ENCODE measurements at regions not wholly inside any gene's neighbourhood (a gene's known extent, or its start where the extent isn't known, plus 50 kb on each side); places are given as distances from the start of the nearest gene placed in this dataset.

DNA sequence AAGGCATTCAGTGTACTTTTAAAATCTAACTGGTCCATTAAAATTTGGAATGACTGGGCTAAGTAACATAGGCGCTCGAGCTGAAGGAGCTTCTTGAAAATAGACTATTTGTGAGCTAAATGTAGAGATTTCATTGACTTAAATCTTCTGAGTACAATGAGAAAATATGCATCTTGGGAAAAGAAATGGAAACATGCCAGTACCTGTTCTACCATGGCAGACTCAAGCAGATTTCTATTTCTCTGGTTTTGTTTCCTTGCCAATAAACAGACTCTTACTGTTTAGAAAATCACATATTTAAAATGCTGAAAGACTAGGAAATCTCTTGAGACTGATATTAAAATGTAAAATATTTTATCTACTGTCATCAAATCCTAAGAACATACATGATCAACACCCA is 678.1 kb downstream of the FAT4 start:
- Mint-ChIP-seq H3K9me3 (peaks cover 3% of the 10 kb centered on the region), H3K4me3 (no peak overlapping the region), H3K4me1 (ENCODE audit: low read depth) (no peaks in the 10 kb centered on the region), H3K27ac (no peak overlapping the region), H3K36me3 (ENCODE audit: low read depth) (no peaks in the 10 kb centered on the region), H3K27me3 (no peaks in the 10 kb centered on the region)
- DNase-seq (no peak), ATAC-seq (no peak)
- ChIA-PET POLR2A (no interaction called here), CTCF (no interaction called here)
- TF ChIP-seq, protein P1, sequence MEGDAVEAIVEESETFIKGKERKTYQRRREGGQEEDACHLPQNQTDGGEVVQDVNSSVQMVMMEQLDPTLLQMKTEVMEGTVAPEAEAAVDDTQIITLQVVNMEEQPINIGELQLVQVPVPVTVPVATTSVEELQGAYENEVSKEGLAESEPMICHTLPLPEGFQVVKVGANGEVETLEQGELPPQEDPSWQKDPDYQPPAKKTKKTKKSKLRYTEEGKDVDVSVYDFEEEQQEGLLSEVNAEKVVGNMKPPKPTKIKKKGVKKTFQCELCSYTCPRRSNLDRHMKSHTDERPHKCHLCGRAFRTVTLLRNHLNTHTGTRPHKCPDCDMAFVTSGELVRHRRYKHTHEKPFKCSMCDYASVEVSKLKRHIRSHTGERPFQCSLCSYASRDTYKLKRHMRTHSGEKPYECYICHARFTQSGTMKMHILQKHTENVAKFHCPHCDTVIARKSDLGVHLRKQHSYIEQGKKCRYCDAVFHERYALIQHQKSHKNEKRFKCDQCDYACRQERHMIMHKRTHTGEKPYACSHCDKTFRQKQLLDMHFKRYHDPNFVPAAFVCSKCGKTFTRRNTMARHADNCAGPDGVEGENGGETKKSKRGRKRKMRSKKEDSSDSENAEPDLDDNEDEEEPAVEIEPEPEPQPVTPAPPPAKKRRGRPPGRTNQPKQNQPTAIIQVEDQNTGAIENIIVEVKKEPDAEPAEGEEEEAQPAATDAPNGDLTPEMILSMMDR (IDR thresholded peaks at IDR 0.05): no peak
- intact Hi-C loops (cut with micrococcal nuclease): no loop called here

DNA sequence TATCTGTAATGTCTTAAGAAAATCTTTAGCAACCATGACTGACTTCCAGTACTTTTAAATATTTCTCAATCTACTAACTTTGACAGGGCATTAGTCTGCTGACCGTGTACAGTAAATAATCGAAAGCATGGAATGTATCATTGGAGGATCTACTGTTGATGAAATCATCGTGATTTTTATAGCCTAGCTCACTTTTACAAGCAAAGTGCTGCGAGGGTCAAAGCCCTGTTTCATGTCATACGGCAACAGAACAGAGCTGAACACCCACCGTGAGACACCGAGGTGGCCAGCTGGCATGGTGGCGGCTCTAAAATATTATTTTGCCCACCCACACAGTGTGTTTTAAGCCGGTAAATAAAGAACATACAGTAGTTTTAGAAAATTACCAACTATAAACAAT is 679.3 kb downstream of the FAT4 start:
- Mint-ChIP-seq H3K27me3 (no peaks in the 10 kb centered on the region), H3K4me1 (ENCODE audit: low read depth) (no peaks in the 10 kb centered on the region), H3K36me3 (ENCODE audit: low read depth) (no peaks in the 10 kb centered on the region), H3K9me3 (peaks cover 3% of the 10 kb centered on the region), H3K4me3 (no peak overlapping the region), H3K27ac (no peak overlapping the region)
- ATAC-seq (no peak), DNase-seq (no peak)
- ChIA-PET CTCF (no interaction called here), POLR2A (no interaction called here)
- TF ChIP-seq, protein P1 (IDR thresholded peaks at IDR 0.05): no peak
- intact Hi-C loops (cut with micrococcal nuclease): no loop called here

DNA sequence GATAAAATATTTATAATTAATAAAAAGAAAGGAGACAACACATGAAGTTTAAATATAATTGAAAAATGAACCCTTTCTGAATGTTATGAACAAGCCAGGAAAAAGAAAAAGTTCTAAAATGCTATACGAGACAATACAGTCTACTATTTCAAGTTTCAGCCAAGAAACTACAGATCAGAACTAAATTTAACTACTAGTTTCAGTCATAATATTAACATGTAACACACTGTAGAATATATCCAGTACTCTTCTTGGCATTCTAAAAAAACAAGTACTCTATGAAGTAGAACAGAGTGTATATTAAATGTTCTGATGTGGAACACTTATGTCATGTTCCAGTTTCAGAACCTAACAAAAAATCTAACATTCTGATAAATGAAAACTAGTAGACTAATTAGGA is 679.7 kb downstream of the FAT4 start:
- no peaks in the 10 kb centered on the region for H3K27me3 Mint-ChIP-seq
- ATAC-seq (no peak), DNase-seq (no peak)
- no peak overlapping the region for H3K27ac Mint-ChIP-seq
- intact Hi-C loops (cut with micrococcal nuclease): no loop called here
- no peak overlapping the region for H3K4me3 Mint-ChIP-seq
- peaks cover 3% of the 10 kb centered on the region for H3K9me3 Mint-ChIP-seq
- H3K4me1 Mint-ChIP-seq (ENCODE audit: low read depth): no peaks in the 10 kb centered on the region
- ChIA-PET POLR2A (no interaction called here), CTCF (no interaction called here)
- H3K36me3 Mint-ChIP-seq (ENCODE audit: low read depth): no peaks in the 10 kb centered on the region
- TF ChIP-seq, protein P1 (IDR thresholded peaks at IDR 0.05): no peak

DNA sequence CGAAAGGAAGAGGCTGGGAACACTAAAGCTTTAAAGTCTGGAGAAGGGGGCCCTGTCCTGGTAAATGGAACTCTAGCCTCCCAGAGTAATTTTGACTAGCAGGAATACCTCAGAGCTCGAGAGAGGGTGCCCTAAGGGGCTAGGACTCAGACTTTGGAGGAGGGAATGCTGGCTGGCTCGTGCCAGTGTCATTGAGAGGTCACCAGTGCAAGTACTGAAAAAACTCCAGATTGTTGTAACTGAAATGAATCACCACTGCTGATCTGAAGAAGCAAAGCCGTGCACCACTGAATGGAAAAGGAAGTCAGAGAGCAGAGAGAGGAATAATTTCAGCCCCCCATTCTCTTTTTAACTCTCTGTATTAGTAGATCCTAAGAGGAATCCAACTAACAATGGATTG is 690.2 kb downstream of the FAT4 start:
- Mint-ChIP-seq H3K27ac (no peak overlapping the region), H3K9me3 (peaks cover 3% of the 10 kb centered on the region), H3K4me1 (ENCODE audit: low read depth) (no peaks in the 10 kb centered on the region), H3K27me3 (no peaks in the 10 kb centered on the region), H3K36me3 (ENCODE audit: low read depth) (no peaks in the 10 kb centered on the region), H3K4me3 (no peak overlapping the region)
- ATAC-seq: no peak
- ChIA-PET POLR2A (no interaction called here), CTCF (no interaction called here)
- TF ChIP-seq, protein P1 (IDR thresholded peaks at IDR 0.05): no peak
- intact Hi-C loops (cut with micrococcal nuclease): no loop called here
- DNase-seq: no peak

DNA sequence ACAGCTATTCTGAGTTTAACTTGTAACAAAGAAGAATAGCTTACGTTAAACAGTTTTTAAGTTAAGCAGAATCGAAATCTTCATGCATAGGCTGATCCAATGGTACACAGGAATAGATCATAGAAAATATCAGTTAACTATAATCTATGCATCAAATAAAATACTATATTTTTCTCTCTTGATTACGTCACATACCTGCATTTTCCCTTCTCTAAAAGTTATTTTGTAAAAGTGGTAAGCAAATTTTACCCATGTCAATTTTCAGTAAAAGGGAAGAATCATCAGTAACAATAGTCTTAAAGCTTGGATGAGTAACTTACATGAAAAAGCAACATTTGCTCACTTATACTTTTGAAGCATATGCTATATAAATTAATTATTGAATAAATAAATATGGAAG is 692.4 kb downstream of the FAT4 start:
- ATAC-seq (no peak), DNase-seq (no peak)
- peaks cover 11% of the 10 kb centered on the region for H3K9me3 Mint-ChIP-seq
- no peak overlapping the region for H3K27ac Mint-ChIP-seq
- H3K4me1 Mint-ChIP-seq (ENCODE audit: low read depth): no peaks in the 10 kb centered on the region
- CTCF ChIA-PET: no interaction called here
- intact Hi-C loops (cut with micrococcal nuclease): no loop called here
- H3K4me3 Mint-ChIP-seq: no peak overlapping the region
- no peaks in the 10 kb centered on the region for H3K36me3 Mint-ChIP-seq (ENCODE audit: low read depth)
- no peaks in the 10 kb centered on the region for H3K27me3 Mint-ChIP-seq
- TF ChIP-seq, protein P1 (IDR thresholded peaks at IDR 0.05): no peak
- POLR2A ChIA-PET: no interaction called here
